Esophagus muscularis mucosa (tissue), 3 donors: ENCODE measurements at regions not wholly inside any gene's neighbourhood (a gene's known extent, or its start where the extent isn't known, plus 50 kb on each side); places are given as distances from the start of the nearest gene placed in this dataset.

Source experiments
- CTCF ChIP-seq, 3 experiments: fragments of 200-600 bp in 2 of 3; fragments of 450-650 bp in 1 of 3; sonication (generic) in 2 of 3; IDR thresholded peaks; one replicate each; pipeline ENCODE4 v1.5.1; 2017 to 2019; ENCODE audit warnings: antibody characterized with exemption in 3 of 3, mild to moderate bottlenecking in 2 of 3, moderate library complexity in 1 of 3
- POLR2A ChIP-seq: fragments of 450-650 bp; IDR thresholded peaks from one replicate; pipeline ENCODE4 v1.6.1; 2017; ENCODE audit warnings: antibody characterized with exemption, moderate library complexity, mild to moderate bottlenecking, low read depth

GRCh38 chr21:25428537-25428936 is 178.7 kb downstream of the MRPL39 start:
- TF ChIP-seq POLR2A, result no peak
- TF ChIP-seq CTCF (IDR thresholded peaks at IDR 0.05), result no peak
